ENCODE measurements at regions not wholly inside any gene's neighbourhood (a gene's known extent, or its start where the extent isn't known, plus 50 kb on each side); places are given as distances from the start of the nearest gene placed in this dataset.

- peaks cover 0 to 3% (median 0%) of the 10 kb centered on the region in 4 experiments; a peak in 1 of 7 replicates for H3K4me1 ChIP-seq (replicated peaks in 1 of 4; ENCODE audit: control insufficient read depth in 3 of 4, insufficient read depth in 4 of 4, low read length in 3 of 4)
- no peak overlapping the region for H4K8ac ChIP-seq (ENCODE audit: extremely low read depth, insufficient read depth, low read length)
- H4K5ac ChIP-seq (ENCODE audit: insufficient read length, low read depth, low read length), result no peak overlapping the region
- H3K27ac ChIP-seq (ENCODE audit: low read depth, low read length), result no peak overlapping the region
- CTCF ChIA-PET (ENCODE audit: partially characterized antibody), result interaction anchor here (0.6 kb wide), 1 partner anchor 109 kb away, joined by 3 read pairs; no protein-coding TSS in a partner anchor
- H3K79me1 ChIP-seq (ENCODE audit: low read depth, low read length), result no peaks in the 10 kb centered on the region
- H3K36me3 ChIP-seq (ENCODE audit: control insufficient read depth in 2 of 4, insufficient read depth in 4 of 4, low read length in 3 of 4), result no peaks in the 10 kb centered on the region
- no peaks in the 10 kb centered on the region for H3K9me3 ChIP-seq (ENCODE audit: insufficient read depth in 2 of 2, low read depth in 1 of 2, low read length in 1 of 2)
- H3K23me2 ChIP-seq (ENCODE audit: low read depth, low read length), result no peaks in the 10 kb centered on the region; the same call in 1 of the 2 replicates
- H3K4me2 ChIP-seq (ENCODE audit: insufficient read depth in 1 of 2, low read depth in 2 of 2, low read length in 2 of 2), result no peak overlapping the region
- FAIRE-seq (no peak), DNase-seq (ENCODE audit: low read depth in 1 of 2, low spot score in 2 of 2) (no peak)
- H2AK5ac ChIP-seq (ENCODE audit: low read depth, low read length), result no peak overlapping the region
- no peak overlapping the region for H3K9ac ChIP-seq (replicated peaks in 1 of 4; ENCODE audit: extremely low read depth in 1 of 4, low read depth in 3 of 4, low read length in 3 of 4)
- no peak overlapping the region for H2BK20ac ChIP-seq (ENCODE audit: low read length)
- H3K18ac ChIP-seq (ENCODE audit: extremely low read depth, low read length), result no peak overlapping the region
- no peak overlapping the region for H2BK12ac ChIP-seq (ENCODE audit: low read depth, low read length)
- no peak overlapping the region for H3K4me3 ChIP-seq (ENCODE audit: extremely low read depth in 1 of 4, insufficient read depth in 2 of 4, low read depth in 3 of 4, low read length in 4 of 4)
- H3K23ac ChIP-seq (ENCODE audit: insufficient read length), result no peak overlapping the region
- no peak overlapping the region for H4K91ac ChIP-seq (replicated peaks; ENCODE audit: insufficient read length, low read length)
- no peak overlapping the region for H2BK15ac ChIP-seq (ENCODE audit: low read length)
- no peak overlapping the region for H3K14ac ChIP-seq (ENCODE audit: insufficient read length)
- POLR2A ChIA-PET (ENCODE audit: partially characterized antibody), result interaction anchor here (0.7 kb wide), 1 partner anchor 11 kb away, joined by 3 read pairs; no protein-coding TSS in a partner anchor
- H2BK5ac ChIP-seq (ENCODE audit: low read depth, low read length), result no peak overlapping the region
- H4K20me1 ChIP-seq (replicated peaks in 1 of 2; ENCODE audit: control insufficient read depth in 1 of 2, insufficient read depth in 2 of 2, low read length in 2 of 2), result no peaks in the 10 kb centered on the region
- H3K56ac ChIP-seq (replicated peaks; ENCODE audit: insufficient read length, low read depth, low read length), result no peak overlapping the region
- H2BK120ac ChIP-seq (replicated peaks; ENCODE audit: low read depth, low read length), result no peak overlapping the region
- no peaks in the 10 kb centered on the region for H3K27me3 ChIP-seq (replicated peaks in 1 of 4; ENCODE audit: control insufficient read depth in 3 of 4, extremely low read depth in 1 of 4, insufficient read depth in 3 of 4, low read length in 3 of 4)
- no peak overlapping the region for H3K4ac ChIP-seq (replicated peaks; ENCODE audit: insufficient read length, low read depth, low read length)
- no peaks in the 10 kb centered on the region for H3K79me2 ChIP-seq (ENCODE audit: control insufficient read depth in 1 of 2, insufficient read depth in 2 of 2, low read length in 2 of 2)
- H2AFZ ChIP-seq (ENCODE audit: low read length), result no peak overlapping the region
- WGBS, 2 experiments (ENCODE audit: extremely low coverage in 1 of 2, insufficient coverage in 1 of 2, insufficient read length in 1 of 2, insufficient replicate concordance in 2 of 2, low coverage in 1 of 2, low lambda C conversion rate in 2 of 2, missing lambda C conversion rate in 1 of 2), result 86% methylated on average over 2 of the region's 2 CpGs; no CpG with 5 or more reads in 1 of the 2 experiments
- no peak for TF ChIP-seq EP300 (IDR thresholded peaks at IDR 0.05; ENCODE audit: borderline replicate concordance in 1 of 2, low read depth in 2 of 2, low read length in 2 of 2)
- TF ChIP-seq BACH1 (IDR thresholded peaks at IDR 0.05; ENCODE audit: low read length), result no peak
- TF ChIP-seq SIX5 (IDR thresholded peaks at IDR 0.05; ENCODE audit: low read depth, low read length), result no peak
- TF ChIP-seq POU5F1 (IDR thresholded peaks at IDR 0.05; ENCODE audit: low read depth, low read length), result no peak
- TF ChIP-seq CBX5 (IDR thresholded peaks at IDR 0.05; ENCODE audit: low read depth, low read length), result no peak
- TF ChIP-seq TBP (IDR thresholded peaks at IDR 0.05; ENCODE audit: low read depth, low read length), result no peak
- TF ChIP-seq EZH2 (IDR thresholded peaks at IDR 0.05; ENCODE audit: low read depth, low read length, severe bottlenecking), result no peak
- no peak for TF ChIP-seq GTF2F1 (IDR thresholded peaks at IDR 0.05; ENCODE audit: borderline replicate concordance, low read depth, low read length)
- TF ChIP-seq CTBP2 (IDR thresholded peaks at IDR 0.05; ENCODE audit: borderline replicate concordance, insufficient read depth, insufficient read length, low read length), result no peak
- no peak for TF ChIP-seq ASH2L (IDR thresholded peaks at IDR 0.05; ENCODE audit: low read length)
- TF ChIP-seq TAF7 (optimal IDR thresholded peaks at IDR 0.05; ENCODE audit: borderline replicate concordance, low read depth, low read length), result no peak
- TF ChIP-seq NANOG (IDR thresholded peaks at IDR 0.05; ENCODE audit: insufficient read depth, low read depth, low read length, poor library complexity, severe bottlenecking), result no peak
- TF ChIP-seq SP4 (IDR thresholded peaks at IDR 0.05; ENCODE audit: low read length), result no peak
These were observed 579.0 kb upstream of the BTBD3 start for GRCh38 chr20:11338496-11339306.

Measured in H1 (cell line).